Middle frontal gyrus (tissue), 1 donor: ENCODE measurements at regions not wholly inside any gene's neighbourhood (a gene's known extent, or its start where the extent isn't known, plus 50 kb on each side); places are given as distances from the start of the nearest gene placed in this dataset.
"Not testable (repeated sequence)": the region's sequence is repeated elsewhere in the genome, so short reads cannot be mapped to it uniquely, and the experiment has no call there.

Experiments
- DNase-seq: peaks from one replicate; pipeline ENCODE4 v3.0.0-alpha.2; 2015; ENCODE audit warnings: low spot score; ENCODE audit errors: extremely low spot score

GRCh38 chr7:79953130-79953529 lies 181.5 kb upstream of the GNAI1 start:
- DNase-seq, result no peak

GRCh38 chr7:79952399-79952798 lies 182.2 kb upstream of the GNAI1 start:
- DNase-seq, result no peak

GRCh38 chr7:79951415-79951814 lies 183.2 kb upstream of the GNAI1 start:
- no peak for DNase-seq

GRCh38 chr7:79949778-79950177 lies 184.9 kb upstream of the GNAI1 start:
- DNase-seq, result no peak

- no peak for DNase-seq
Observed at GRCh38 chr7:79936281-79936983, 198.2 kb upstream of the GNAI1 start.

GRCh38 chr7:79934727-79935126 lies 199.9 kb upstream of the GNAI1 start:
- no peak for DNase-seq

GRCh38 chr7:79933144-79933543 lies 201.5 kb upstream of the GNAI1 start:
- no peak for DNase-seq

- no peak for DNase-seq
Observed at GRCh38 chr7:79930604-79931003, 204.0 kb upstream of the GNAI1 start.

- no peak for DNase-seq
Observed at GRCh38 chr7:79927116-79927515, 207.5 kb upstream of the GNAI1 start.

- no peak for DNase-seq
Observed at GRCh38 chr7:79923953-79924352, 210.7 kb upstream of the GNAI1 start.

GRCh38 chr7:79922894-79923293 lies 211.7 kb upstream of the GNAI1 start:
- no peak for DNase-seq

- DNase-seq, result no peak
Observed at GRCh38 chr7:79921976-79922375, 212.7 kb upstream of the GNAI1 start.

- DNase-seq, result not testable (repeated sequence)
Observed at GRCh38 chr7:79918632-79919031, 216.0 kb upstream of the GNAI1 start.

GRCh38 chr7:79915346-79915745 lies 219.3 kb upstream of the GNAI1 start:
- not testable (repeated sequence) for DNase-seq

- no peak for DNase-seq
Observed at GRCh38 chr7:79912213-79912633, 222.4 kb upstream of the GNAI1 start.

GRCh38 chr7:79911420-79911819 lies 223.2 kb upstream of the GNAI1 start:
- DNase-seq, result no peak

- no peak for DNase-seq
Observed at GRCh38 chr7:79909176-79909575, 225.5 kb upstream of the GNAI1 start.

GRCh38 chr7:79897166-79897565 lies 237.5 kb upstream of the GNAI1 start:
- no peak for DNase-seq

GRCh38 chr7:79893991-79894390 lies 240.6 kb upstream of the GNAI1 start:
- DNase-seq, result no peak

- no peak for DNase-seq
Observed at GRCh38 chr7:79882922-79883321, 251.7 kb upstream of the GNAI1 start.

GRCh38 chr7:79880312-79880711 lies 254.3 kb upstream of the GNAI1 start:
- no peak for DNase-seq

GRCh38 chr7:79877874-79878465 lies 256.7 kb upstream of the GNAI1 start:
- no peak for DNase-seq

GRCh38 chr7:79876848-79877252 lies 257.8 kb upstream of the GNAI1 start:
- no peak for DNase-seq
